Right forelimb (tissue), 1 donor: ENCODE measurements at regions not wholly inside any gene's neighbourhood (a gene's known extent, or its start where the extent isn't known, plus 50 kb on each side); places are given as distances from the start of the nearest gene placed in this dataset.

Experiments used
- DNase-seq: peaks from one replicate; pipeline ENCODE4 v3.0.0-alpha.2; 2018

GRCh38 chr11:103530257-103530656, 421.0 kb downstream of the DYNC2H1 start:
- DNase-seq = no peak

GRCh38 chr11:103532133-103532788, 423.0 kb downstream of the DYNC2H1 start:
- no peak for DNase-seq

- DNase-seq = no peak
Measured at GRCh38 chr11:103534191-103534590, 425.0 kb downstream of the DYNC2H1 start.

DNA sequence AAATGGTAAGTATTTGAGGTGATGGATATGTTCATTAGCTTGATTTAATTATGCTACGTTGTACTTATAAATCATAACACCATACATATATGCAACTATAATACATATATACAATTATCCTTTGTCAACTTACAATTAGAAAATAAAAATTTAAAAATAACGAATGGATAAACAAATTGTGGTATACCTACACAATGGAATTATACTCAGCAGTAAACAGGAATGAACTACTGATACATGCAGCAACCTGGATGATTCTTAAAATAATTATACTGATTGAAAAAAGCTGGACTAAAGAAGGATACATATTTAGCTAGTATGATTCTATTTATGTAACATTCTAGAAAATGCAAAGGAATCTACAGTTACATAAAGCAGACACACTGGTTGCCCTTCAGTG, 425.7 kb downstream of the DYNC2H1 start:
- no peak for DNase-seq

DNA sequence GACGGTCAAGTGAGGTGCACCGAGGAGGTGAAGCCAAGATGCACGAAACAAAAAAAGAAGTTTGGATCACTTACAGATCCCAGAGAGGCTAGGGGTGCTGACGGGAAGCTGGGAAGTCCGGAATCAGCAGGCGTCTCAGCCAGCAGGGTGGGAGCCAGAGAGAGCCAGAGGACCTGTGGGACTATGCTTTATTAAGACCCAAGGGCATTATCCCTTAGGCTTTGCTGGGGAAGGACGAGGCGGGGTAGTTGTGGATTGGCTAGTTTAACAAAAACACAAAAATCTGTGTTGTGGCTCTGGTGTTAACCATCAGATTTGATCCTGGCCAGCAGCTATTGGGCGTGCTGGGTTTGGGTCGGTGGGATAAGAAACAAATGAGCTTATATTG, 427.1 kb downstream of the DYNC2H1 start:
- no peak for DNase-seq

GRCh38 chr11:103537904-103538502, 428.8 kb downstream of the DYNC2H1 start:
- DNase-seq = no peak

DNA sequence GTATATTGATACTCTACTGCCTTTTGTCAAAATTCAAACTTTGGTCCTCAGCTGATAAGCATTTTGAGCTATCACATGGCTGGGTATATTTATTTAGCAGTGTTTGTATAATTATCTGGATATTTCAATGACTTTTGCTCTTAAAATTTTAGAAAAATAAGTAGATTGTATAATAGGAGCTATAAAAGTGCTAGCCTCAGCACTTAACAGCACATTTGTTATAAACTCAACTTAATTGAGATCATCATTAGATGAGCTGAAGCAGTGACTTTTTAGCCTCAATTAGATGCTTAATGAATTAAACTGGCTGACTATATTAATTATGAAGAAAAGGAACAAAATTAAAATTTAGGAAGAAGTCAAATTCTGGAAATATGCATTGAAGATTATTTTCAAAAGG, 429.9 kb downstream of the DYNC2H1 start:
- no peak for DNase-seq

DNA sequence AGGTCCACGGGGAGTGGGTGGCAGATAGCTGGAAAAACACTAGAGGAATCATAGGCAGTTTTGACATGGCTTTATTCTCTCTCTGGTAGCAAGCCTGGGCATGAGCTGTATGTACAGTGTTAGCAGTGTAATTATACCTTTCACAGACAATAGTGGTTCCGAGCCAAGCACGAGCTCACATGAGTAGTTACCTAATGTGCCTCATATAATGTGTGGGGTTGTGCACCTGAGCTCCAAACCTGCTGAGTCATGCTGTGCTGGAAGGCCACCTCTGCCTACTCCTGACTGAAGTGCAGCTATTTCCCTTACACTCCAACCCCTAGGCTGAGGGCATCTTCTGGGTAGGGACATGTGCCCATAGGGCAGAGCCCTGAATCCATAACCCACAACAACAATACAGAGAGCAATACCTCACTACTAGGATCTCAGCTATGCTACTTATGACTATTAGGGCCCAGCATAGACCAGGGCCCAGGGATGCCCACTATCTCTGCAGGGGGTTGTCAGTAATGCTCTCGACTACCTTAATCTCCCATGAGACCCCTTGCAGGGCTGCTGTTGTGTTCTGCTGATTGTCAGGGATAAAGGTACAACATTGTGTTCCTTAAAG, 432.1 kb downstream of the DYNC2H1 start:
- DNase-seq = no peak

DNA sequence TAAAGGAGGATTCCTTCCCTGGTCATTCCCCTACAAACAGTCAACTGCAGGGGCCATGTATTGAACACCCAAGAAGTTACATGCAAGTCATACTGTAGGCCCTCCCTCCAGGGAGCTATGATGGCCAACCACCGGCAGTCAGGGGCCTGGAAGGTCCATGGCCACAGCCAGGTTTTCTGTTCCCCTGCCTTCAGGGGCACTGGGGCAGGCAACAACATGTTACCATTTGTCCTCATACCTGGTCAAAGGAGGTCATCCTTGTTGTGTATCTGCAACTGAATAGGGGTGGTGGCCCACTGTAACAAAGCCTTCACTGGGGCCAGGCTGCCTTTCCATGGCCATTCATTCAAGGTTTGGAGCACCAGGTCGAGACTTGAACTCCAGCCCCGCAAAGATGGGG, 433.6 kb downstream of the DYNC2H1 start:
- no peak for DNase-seq

DNA sequence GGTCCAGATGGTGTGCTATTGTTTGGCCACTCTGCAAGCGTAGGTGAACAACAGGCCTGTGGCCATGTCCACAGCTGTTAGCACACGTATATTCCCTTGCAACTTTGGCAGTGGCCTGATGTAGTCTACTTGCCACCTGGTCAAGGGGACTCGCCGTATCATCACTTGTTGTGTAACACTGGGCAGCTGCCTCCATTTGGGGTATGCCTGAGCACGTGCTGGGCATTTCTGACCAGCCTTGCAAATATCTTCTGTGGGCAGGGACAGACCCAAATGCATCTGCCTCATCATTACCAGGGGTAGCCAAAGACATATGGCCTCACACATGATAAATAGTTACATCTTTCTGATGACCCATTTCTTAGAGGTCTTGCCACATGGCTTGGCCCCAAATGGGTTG, 434.2 kb downstream of the DYNC2H1 start:
- no peak for DNase-seq

DNA sequence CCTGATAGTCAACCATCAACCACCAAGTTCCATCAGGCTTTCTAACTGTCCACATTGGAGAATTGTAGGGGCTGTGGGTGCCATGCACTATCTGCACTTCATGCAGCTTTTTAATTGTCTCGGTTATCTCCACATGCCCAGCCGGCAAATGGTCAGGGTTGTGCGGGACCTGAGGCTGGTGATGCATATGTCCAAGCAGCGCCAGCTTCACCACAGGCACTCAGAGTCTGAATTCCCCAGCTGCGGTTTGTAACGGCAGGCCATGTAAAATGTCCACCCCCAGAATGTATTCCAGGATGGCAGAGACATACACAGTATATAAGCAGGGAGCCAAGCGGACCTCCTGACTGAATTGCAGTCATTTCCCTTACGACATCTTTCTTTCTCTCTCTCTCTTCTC, 435.6 kb downstream of the DYNC2H1 start:
- DNase-seq = no peak

DNA sequence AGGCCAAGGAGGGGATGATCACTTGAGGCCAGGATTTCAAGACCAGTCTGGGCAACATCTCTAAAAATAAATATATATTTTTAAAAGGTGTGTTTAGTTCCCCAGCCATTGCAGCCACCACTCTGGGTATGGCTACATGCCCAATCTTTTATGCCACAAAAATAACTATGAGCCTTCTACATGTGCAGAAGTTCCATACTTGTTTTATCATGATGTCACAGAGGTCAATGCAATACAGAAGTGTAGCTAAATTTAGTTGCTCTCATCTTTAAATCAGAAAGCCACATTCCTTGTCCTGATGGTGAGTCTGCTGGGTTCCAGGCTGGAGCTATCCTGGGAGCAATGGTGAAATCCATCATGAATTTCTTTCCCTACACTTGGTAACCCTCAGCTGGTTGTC, 436.3 kb downstream of the DYNC2H1 start:
- DNase-seq = no peak

DNA sequence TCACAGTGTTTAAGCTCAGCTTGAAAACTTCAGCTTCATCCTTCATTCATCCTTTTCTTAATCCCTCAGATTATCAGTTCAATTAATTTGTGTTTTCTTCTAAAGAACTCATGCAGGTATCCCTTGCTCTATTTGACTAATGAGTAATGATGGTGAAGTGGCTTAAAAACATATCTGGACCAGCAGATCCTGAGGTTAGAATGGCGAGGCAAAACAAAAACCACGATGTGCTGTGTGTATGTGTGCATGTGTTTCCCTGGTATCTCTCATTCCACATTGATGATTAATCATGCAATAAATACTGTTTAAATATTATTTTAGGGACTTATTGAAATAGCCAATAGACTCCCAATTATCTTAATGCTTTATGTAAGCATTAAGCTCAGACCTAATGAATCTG, 437.0 kb downstream of the DYNC2H1 start:
- no peak for DNase-seq

DNA sequence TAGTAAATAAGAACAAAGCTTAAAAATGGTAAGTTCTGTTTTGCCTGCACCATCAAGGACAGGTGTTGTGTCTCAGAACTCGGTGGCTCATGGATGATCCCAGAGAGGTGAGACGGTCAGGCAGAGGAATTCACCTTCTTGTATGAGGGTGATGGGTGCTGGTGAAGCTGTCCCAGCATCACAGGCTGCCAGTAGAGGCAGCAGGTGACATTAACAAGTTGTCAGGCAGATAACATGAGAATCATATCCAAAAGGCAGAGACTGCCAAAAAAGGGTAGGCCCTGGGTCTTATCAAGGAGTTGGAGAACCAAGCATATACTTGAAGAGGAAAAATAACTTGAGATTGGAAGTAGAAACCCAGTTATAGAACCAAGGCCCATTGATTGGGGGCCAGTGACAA, 437.8 kb downstream of the DYNC2H1 start:
- no peak for DNase-seq

- DNase-seq = no peak
Measured at GRCh38 chr11:103547691-103548090, 438.5 kb downstream of the DYNC2H1 start.

DNA sequence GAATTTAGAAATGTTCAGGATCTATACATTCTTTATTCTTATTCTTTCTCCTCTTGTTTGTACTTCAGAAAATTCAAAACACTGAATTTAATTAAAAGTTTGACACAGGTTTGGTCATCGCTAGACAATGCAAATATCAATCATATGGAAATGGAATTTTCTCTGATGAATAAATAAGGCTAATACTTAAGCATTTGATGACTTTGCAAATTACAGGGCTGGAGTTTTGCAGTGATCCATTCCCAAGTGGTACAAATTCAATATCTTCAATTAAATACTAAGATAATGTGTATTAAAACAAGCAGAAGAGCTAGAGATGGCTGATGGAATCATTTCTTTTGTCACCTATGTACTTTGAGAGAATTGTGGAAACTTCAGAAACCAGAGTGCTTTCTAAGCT, 439.6 kb downstream of the DYNC2H1 start:
- DNase-seq = no peak

DNA sequence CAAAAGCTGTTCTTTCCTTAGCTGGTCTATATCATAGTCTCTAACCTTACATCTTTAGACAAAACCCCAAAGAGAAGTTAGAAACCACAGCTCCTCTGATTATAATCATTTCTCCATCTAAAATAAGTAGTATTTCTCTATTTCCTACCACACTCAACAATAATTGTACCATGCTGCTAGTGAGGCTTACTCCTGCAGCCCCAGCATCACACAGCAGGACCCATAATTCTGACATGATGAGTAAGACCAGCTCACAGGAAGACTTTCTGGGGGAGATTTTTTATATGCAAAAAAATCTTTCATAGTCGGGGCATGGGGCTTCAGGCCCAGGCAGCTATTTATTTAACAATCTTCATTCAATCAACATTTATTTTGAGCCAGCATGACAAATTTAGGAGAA, 441.6 kb downstream of the DYNC2H1 start:
- no peak for DNase-seq

DNA sequence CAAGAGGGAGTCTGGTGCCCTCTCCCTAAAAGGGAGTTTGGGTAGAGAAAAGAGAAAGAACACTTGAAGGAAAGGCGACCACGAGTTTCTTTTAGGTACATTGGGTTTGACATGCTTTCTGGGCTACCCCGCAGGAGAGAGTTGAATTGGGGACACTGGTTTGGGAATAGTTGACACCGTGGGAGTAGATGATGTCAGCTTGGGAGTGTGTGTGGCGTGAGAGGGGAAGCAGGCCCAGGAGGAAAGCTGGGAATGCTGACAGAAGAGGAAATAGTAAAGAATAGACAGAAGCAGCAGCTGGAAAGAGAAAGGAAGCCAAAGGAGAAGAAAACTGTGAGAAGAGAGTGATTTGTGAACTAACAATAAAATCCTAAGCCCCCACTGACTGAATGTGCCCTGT, 442.9 kb downstream of the DYNC2H1 start:
- DNase-seq = no peak

- DNase-seq = no peak
Measured at GRCh38 chr11:103556171-103556570, 446.9 kb downstream of the DYNC2H1 start.

- DNase-seq = no peak
Measured at GRCh38 chr11:103566116-103566515, 456.9 kb downstream of the DYNC2H1 start.

GRCh38 chr11:103581760-103582159, 454.7 kb upstream of the DDI1 start:
- DNase-seq = no peak

DNA sequence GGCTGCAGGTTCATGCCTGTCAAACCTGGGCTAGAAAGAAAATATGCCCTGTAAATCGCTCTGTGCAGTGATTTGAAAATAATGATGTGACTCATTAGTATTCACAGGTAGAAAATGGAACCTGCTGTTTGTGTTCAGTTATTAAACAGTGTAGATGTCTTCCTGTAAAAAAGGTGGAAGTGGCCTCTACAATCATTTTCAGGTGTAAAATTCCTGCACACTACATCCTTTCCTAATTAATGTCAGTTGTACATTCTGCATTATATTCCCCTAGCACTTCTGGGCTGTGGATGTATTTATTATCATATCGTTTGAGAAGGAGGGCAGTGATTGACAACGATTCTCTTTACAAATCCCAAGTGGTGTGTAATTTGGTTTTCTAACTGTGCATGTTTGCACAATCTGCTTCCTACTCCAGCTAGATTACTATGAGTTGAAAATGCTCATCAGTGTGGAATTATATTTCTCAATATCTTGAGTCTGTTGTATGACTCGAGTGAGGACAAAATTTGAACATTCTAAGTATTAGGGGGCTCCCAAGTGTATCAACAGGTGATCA, 454.0 kb upstream of the DDI1 start:
- DNase-seq = no peak

GRCh38 chr11:103584021-103584420, 452.4 kb upstream of the DDI1 start:
- no peak for DNase-seq

GRCh38 chr11:103584720-103585119, 451.7 kb upstream of the DDI1 start:
- no peak for DNase-seq
